ENCODE measurements at regions not wholly inside any gene's neighbourhood (a gene's known extent, or its start where the extent isn't known, plus 50 kb on each side); places are given as distances from the start of the nearest gene placed in this dataset.

DNA sequence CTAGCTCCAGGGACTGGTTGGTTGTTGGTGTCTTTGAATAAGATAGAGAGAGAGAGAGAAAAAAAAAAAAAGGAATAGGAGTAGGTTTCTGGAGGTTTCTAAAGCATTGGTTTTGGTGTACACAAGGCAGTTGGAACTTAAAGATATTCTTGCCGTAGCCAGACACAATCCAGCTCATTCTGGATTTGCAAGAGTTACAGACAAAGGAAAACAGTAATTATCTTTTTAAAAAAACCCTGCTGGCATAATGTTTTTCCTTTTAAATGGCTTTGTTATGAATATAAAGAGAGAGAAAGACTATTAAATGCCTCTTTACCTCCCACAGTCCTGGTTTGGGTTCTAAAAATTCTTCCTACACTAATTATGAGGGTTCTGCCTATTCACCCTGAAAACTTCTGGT, 120.4 kb upstream of the RAG2 start:
- no peak for DNase-seq
- Histone ChIP-seq H3K27me3 (no peaks in the 10 kb centered on the region), H3K4me3 (no peak overlapping the region), H3K27ac (no peak overlapping the region), H3K4me1 (no peaks in the 10 kb centered on the region), H3K36me3 (no peaks in the 10 kb centered on the region), H3K9me3 (no peaks in the 10 kb centered on the region)
- intact Hi-C loops (cut with DNase I; ENCODE audit: low total_unique reads) = no loop called here
- 30 to 40% (median 34%) methylated on average over 1 of the region's 1 CpG for WGBS, 5 donors
- TF ChIP-seq POLR2A (IDR thresholded peaks at IDR 0.05) (no peak), POLR2AphosphoS5 (IDR thresholded peaks at IDR 0.05) (no peak), EP300 (IDR thresholded peaks at IDR 0.05) (no peak)
- TF ChIP-seq, protein P1, sequence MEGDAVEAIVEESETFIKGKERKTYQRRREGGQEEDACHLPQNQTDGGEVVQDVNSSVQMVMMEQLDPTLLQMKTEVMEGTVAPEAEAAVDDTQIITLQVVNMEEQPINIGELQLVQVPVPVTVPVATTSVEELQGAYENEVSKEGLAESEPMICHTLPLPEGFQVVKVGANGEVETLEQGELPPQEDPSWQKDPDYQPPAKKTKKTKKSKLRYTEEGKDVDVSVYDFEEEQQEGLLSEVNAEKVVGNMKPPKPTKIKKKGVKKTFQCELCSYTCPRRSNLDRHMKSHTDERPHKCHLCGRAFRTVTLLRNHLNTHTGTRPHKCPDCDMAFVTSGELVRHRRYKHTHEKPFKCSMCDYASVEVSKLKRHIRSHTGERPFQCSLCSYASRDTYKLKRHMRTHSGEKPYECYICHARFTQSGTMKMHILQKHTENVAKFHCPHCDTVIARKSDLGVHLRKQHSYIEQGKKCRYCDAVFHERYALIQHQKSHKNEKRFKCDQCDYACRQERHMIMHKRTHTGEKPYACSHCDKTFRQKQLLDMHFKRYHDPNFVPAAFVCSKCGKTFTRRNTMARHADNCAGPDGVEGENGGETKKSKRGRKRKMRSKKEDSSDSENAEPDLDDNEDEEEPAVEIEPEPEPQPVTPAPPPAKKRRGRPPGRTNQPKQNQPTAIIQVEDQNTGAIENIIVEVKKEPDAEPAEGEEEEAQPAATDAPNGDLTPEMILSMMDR (IDR thresholded peaks at IDR 0.05) = no peak

DNA sequence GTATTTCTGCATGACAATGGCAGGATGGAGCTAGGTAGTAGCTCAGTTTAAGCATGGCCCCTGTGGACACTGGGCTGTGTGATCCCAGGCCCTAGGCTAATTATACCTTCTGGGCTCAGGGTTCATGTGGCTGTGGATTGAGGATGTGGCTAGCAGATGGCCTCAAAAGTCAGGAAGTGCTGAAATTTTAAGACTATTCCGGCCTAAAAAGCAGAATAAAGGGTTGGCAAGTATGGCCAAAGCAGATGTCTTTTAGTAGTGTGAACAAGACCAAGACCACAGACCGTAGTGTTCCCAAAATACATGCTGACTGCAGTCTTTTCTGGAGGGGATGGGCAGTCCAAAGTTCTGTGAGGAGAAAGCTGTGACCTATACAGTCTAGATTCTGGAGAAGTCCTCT, 115.7 kb upstream of the RAG2 start:
- Histone ChIP-seq H3K4me1 (no peaks in the 10 kb centered on the region), H3K4me3 (no peak overlapping the region), H3K36me3 (no peaks in the 10 kb centered on the region), H3K27me3 (peaks cover 0 to 10% (median 0%) of the 10 kb centered on the region in 3 donors), H3K27ac (no peak overlapping the region), H3K9me3 (no peaks in the 10 kb centered on the region)
- 65 to 84% (median 76%) methylated on average over 2 of the region's 2 CpGs for WGBS, 5 donors
- intact Hi-C loops (cut with DNase I; ENCODE audit: low total_unique reads) = no loop called here
- no peak for DNase-seq
- TF ChIP-seq POLR2A (IDR thresholded peaks at IDR 0.05) (no peak), EP300 (IDR thresholded peaks at IDR 0.05) (no peak), POLR2AphosphoS5 (IDR thresholded peaks at IDR 0.05) (no peak)
- TF ChIP-seq, protein P1 (IDR thresholded peaks at IDR 0.05) = no peak

DNA sequence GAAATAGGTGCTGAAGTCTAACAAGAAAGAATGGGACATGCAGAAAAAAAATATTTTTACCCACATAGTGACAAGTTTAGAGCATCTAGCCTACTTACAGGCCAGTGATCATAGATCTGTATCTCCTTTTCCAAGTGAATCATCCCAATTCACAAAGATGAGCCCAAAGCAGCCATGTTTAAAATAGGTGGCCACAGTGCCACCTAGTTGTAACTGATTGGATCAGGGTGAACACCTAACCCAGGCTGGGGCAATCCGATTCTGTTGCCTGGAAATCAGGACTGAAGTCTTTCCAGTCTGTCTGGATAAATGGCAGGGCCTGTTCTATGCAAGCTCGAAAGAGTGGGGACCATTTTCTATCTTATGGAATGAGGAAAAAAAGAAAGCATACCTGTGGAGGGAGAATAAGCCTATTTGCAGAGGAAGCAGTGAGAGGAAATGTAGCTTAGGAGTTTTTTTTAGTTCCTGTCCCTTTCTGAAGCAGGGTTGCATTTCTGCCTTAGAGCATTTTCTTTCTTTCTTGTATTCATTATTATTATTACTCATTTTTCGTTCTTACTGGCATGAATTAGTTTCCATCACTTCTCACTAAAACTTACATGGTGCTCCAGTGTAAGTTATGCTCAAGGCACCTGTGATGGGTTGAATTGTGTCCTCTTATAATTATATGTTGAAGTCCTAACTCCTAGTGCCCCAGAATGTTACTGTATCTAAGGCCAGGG, 113.2 kb upstream of the RAG2 start:
- intact Hi-C loops (cut with DNase I; ENCODE audit: low total_unique reads) = no loop called here
- H3K36me3 ChIP-seq = no peaks in the 10 kb centered on the region
- no peak for DNase-seq
- no peak overlapping the region for H3K27ac ChIP-seq
- TF ChIP-seq POLR2AphosphoS5 (IDR thresholded peaks at IDR 0.05) (no peak), POLR2A (IDR thresholded peaks at IDR 0.05) (no peak), EP300 (IDR thresholded peaks at IDR 0.05) (no peak)
- TF ChIP-seq, protein P1 (IDR thresholded peaks at IDR 0.05) = no peak
- peaks cover 0 to 10% (median 0%) of the 10 kb centered on the region in 3 donors for H3K27me3 ChIP-seq
- no peak overlapping the region for H3K4me3 ChIP-seq
- 53 to 73% (median 67%) methylated on average over 3 of the region's 3 CpGs for WGBS, 5 donors
- H3K4me1 ChIP-seq = no peaks in the 10 kb centered on the region
- no peaks in the 10 kb centered on the region for H3K9me3 ChIP-seq

Small RNAs in the stretch of these regions (small RNA-seq; reads per million reads assigned to genes)
- gene RF00322 (0 reads per million in 4 donors), gene RNU6-99P (0 reads per million in 4 donors)

Measured in stomach (tissue), 8 donors.